ENCODE measurements at regions not wholly inside any gene's neighbourhood (a gene's known extent, or its start where the extent isn't known, plus 50 kb on each side); places are given as distances from the start of the nearest gene placed in this dataset.
"Not testable (repeated sequence)": the region's sequence is repeated elsewhere in the genome, so short reads cannot be mapped to it uniquely, and the experiment has no call there.

DNA sequence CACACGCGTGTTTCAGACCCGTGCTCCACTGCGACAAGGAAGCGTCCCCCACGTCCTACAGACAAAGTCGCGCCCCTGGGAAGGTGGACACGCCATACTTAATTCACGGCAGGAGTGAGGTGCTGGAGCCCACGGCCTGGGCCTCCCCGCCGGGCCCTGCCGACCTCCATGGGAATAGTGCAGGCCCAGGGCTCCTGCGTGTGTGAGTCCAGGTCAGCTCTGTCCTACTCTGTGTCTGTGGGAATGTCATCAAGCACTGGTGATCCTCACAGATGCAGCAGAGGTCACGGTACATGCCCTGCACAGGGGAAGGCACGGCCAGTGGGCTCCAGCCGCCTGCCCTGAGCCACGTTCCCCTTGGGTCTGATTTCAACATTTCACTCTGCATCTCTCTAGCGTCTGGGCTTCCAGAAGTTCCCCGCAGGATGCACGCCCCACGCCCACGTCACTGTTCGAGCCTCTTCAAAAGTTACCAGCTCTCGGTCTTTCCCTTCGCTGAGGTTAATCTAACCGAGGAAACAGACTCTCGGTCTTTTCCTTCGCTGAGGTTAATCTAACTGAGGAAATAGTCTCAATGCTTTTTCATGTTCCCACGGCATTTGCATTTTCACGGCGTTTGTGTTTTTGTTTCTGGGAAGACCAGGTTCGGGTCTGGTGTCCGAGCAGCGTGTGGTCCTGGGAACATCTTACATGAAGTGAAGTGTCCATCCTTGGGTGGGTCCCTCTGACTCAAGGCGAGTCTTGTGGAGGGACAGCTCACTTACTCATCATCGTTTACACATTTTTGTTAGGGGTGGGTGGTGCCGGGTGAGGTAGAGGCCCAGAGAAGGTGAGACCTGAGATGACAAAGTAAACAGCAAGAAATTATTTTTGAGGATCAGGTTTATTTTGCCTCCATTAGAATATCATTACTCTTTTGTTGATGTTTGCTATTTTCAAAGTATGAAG, 157.3 kb upstream of the ALKAL2 start:
- no peak for DNase-seq

DNA sequence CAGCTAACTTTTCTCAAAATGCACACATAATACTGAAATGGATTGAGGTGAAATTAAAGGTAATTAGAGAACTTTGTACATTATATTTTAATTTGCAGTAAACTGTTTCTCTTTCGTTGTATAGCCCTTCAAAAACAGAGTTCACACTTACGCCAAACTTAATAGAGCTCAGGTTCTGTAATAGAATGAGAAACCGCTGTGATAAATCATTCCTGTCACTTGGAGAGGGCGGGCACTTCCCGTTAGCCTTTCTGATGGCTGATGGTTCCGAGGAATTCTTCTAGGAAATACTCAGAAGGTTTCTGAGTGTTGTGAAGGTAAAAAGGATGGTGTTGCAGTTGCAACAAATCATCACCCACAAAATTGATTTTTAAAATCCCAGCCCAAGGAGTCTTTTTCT, 155.8 kb upstream of the ALKAL2 start:
- DNase-seq = no peak

DNA sequence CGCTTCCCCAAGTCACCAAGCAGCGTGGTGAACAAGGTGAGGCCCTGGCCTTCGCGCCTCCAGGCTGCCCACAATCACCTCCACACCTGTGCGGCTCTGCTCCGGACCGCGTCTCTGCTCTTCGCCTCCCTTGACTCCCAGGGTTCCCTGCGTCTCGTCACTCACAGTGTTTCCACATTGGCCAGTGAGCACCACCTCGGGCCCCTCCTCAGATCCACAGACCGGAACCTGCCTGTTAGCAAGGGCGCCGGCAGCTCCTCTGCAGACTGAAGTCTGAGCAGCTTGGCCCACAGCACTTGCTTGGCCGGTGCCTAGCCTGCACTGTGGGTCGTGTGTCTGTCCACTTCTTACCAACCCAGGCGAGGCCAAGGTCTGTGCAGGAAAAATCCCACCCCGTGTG, 155.3 kb upstream of the ALKAL2 start:
- no peak for DNase-seq

- DNase-seq = no peak
Observed at GRCh38 chr2:441258-442022, 153.5 kb upstream of the ALKAL2 start.

GRCh38 chr2:440403-440740, 152.5 kb upstream of the ALKAL2 start:
- no peak for DNase-seq

GRCh38 chr2:439556-440402, 151.9 kb upstream of the ALKAL2 start:
- no peak for DNase-seq

DNA sequence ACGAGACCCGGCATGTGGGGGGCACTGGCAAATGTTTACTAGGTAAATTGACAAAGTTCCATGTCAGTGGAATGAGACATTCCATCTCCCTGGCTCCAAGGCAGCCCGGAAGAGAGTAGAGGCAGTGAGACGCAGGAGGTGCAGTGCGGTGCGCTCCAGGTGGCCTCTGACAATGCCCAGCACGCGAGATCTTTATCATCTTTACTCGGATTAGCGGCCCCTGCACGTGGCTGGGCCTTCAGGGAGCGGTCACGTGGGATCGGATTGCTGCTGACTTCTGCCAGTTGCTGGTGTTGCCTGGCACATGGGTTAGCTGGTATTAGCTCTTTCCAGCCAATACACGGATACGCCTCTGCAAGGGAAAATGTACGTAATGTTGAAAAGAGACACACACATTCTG, 151.2 kb upstream of the ALKAL2 start:
- DNase-seq = no peak

DNA sequence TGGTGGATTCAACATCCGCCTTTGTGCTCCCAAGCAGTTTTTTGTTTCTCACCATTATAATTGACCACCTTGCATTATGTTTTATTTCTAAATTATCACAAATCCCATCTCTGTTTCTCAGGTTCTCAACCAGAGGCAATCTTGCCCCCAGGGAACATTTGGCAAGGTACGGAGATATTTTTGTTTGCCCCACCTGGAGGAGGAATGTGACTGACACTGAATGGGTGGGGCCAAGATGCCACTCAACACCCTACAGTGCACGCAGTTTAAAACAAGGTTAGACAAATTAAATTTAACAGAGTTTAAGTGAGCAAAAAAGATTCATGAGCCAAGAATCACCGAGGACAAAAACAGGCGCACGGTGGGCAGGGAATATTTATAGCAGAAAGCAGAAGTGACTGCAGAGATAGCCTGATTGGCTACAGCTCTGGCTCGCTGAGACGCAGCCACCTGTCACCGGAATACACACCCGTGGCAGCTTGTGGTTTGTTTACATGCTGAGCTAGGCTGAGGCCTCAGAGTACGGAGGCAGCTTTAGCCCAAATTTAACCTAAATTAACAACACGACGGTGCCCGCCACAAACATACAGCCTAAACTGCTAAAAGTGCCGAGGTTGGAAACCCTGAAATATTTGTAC, 150.0 kb upstream of the ALKAL2 start:
- DNase-seq = peak; percentile 46

DNA sequence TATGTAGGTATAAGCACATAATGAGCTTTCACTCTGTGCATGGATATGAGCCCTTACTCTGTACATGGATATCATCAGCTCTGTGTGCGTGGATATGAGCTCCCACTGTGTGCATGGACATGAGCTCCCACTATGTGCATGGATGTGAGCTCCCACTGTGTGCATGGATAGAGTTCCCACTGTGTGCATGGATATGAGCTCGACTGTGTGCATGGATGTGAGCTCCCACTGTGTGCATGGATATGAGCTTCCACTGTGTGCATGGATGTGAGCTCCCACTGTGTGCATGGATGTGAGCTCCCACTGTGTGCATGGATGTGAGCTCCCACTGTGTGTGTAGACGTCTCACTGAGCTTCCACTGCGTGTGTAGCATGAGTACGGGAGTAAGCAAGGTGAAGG, 149.3 kb upstream of the ALKAL2 start:
- DNase-seq = no peak

DNA sequence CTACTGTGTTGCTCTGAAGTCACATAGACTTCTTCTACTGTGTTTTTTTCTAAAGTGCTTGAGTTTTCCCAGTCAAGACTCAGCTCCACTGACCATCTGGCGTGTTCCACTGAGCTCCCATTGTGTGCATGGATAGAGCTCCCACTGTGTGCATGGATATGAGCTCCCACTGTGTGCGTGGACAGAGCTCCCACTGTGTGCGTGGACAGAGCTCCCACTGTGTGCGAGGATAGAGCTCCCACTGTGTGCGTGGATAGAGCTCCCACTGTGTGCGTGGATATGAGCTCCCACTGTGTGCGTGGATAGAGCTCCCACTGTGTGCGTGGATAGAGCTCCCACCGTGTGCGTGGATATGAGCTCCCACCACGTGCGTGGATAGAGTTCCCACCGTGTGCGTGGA, 148.3 kb upstream of the ALKAL2 start:
- DNase-seq = no peak

- DNase-seq = no peak
Observed at GRCh38 chr2:434625-435024, 146.7 kb upstream of the ALKAL2 start.

DNA sequence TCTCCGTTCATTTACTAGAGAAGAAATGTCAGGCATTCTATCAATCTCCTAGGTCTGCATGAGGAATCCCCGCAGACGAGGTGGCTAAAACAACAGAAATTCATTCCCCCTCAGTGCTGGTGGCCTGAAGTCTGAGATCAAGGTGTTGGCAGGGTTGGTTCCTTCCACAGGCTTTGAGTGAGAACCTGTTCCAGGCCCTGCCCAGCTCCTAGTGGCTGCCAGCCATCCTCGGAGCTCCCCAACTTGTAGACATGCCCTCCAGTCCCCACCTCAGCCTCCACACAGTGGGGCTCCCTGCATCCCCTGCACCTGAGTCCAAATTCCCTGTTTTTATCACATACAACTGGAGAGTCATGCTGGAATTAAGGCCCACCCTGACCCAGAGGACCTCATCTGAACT, 145.3 kb upstream of the ALKAL2 start:
- DNase-seq = no peak

GRCh38 chr2:430291-431040, 142.6 kb upstream of the ALKAL2 start:
- DNase-seq = no peak

DNA sequence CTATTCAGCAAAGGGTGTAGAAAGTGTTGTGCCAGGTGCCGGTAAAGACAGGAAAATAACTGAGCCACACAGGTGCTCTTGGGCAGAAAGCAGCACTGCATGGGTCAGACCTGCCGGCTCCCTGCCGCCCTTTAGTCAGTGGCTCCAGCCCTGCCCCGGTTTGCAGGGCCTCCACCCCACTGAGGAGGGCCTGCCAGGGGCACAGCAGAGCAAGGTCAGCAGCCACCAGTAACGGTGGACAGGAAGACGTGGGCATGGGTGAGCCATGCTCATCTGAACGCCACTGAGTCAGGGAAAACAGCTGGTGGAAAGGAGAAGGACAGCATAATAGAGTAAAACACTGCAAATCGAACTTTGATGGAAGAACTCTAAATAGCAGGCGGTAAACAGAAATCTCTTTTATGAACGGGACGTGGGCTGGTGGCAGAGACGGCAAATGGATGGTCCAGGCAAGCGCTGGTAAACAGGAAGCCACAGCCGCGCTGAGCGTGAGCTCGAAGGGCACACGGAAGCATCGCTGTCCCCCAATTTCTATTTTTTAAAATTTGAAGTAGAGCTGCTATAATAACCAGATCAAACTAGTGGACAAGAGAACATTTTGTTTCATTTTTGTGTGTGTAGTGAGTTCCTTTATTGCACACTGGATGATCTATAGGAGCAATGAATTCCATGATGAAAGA, 141.8 kb upstream of the ALKAL2 start:
- DNase-seq = no peak

DNA sequence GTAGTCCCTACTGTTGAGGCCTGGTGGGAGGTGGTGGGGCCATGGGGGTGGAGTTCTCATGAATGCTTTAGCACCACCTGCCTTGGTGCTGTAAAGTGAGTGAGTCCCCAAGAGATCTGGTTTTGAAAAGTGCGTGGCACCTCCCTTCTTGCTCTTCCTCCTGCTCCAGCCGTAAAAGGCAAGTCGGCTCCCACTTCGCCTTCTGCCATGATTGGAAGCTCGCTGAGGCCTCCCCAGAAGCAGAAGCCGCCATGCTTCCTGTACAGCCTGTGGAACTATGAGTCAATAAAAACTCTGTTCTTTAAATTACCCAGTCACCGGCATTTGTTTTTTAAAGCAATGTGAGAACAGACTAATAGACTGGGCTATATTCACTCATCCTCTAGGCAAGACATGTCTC, 141.3 kb upstream of the ALKAL2 start:
- DNase-seq = no peak

GRCh38 chr2:428591-428990, 140.7 kb upstream of the ALKAL2 start:
- DNase-seq = no peak

GRCh38 chr2:426696-427095, 138.8 kb upstream of the ALKAL2 start:
- not testable (repeated sequence) for DNase-seq

DNA sequence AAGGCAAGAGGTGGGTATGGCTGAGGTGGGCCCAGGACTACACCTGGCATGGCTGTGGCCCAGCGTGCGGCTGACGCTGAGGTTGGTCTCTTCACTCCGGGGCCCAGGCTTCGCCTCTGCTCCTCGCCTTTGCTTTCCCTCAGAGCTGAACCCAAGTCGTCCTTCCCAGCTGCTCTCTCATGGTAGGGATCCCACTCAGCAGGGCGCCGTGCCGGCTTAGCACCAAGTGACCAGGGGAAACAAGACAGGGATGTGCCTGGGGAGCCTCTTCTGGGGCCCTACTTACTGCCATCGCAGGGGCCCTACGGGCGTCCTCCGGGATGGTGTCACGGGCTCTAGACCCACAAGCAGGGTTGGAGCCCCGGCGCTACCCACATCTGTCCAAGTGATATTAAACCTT, 138.1 kb upstream of the ALKAL2 start:
- DNase-seq = no peak

GRCh38 chr2:425243-425642, 137.4 kb upstream of the ALKAL2 start:
- DNase-seq = no peak

DNA sequence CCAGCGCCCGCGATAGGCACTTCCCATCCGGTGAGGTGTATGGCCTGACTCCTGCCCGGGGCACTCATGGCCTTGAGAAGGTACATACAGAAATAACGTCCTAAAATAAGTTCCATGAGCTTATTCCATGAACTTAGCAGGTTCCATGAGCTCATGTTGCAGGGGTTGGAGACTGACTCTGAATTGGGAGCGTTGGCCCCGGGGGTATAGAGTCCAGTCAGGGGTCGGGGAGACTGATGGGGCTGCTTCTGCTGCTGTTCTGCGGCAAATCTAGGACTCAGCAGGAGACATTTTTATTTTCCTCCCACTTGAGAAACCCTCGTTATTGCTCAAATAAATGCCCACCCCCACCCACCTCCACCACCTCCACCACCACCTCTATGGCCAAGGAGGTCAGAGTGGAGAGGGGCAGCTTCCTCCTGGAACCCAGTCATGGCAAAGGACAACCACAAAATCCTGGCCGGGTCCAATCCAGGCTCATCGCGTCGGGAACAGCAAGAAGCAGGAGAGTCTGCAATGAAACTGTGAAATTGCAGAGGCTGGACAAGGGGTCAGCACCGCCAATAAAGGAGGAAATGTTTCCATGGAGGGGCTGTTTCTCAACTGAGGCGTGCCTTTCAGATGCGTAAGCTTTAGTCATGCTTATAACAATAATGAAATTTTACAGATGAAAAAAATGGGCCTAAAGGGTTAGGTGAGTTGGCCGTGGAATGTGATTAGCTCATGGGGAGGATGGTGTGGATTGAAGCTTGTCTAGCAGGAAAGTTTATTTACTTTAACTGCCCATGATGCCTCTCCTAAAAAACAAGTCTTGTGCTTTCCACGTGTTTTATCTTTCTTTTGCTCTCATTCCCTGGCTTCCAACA, 136.6 kb upstream of the ALKAL2 start:
- no peak for DNase-seq

- DNase-seq = no peak
Observed at GRCh38 chr2:423479-423878, 135.6 kb upstream of the ALKAL2 start.

Measured in activated CD4-positive, CD25-positive, alpha-beta regulatory T cell treated with anti-CD3 and anti-CD28 coated beads, Interleukin-2, amount 50 U/mL, for 72 hours (primary cell).